Mucosa of stomach (tissue), 1 donor: ENCODE measurements at regions not wholly inside any gene's neighbourhood (a gene's known extent, or its start where the extent isn't known, plus 50 kb on each side); places are given as distances from the start of the nearest gene placed in this dataset.

ENCODE experiments used
- H3K27me3 ChIP-seq: one replicate; pipeline ENCODE4 v1.7.0; 2013; ENCODE audit warnings: mild to moderate bottlenecking, low read length; ENCODE audit not compliant: control insufficient read depth, insufficient read depth
- H3K36me3 ChIP-seq: one replicate; pipeline ENCODE4 v1.7.0; 2013; ENCODE audit warnings: low read length; ENCODE audit not compliant: control insufficient read depth, insufficient read depth
- H3K4me1 ChIP-seq: one replicate; pipeline ENCODE4 v1.7.0; 2013; ENCODE audit warnings: mild to moderate bottlenecking, low read length; ENCODE audit not compliant: control insufficient read depth, insufficient read depth
- H3K4me3 ChIP-seq: one replicate; pipeline ENCODE4 v1.7.0; 2013; ENCODE audit warnings: low read length
- H3K9ac ChIP-seq: one replicate; pipeline ENCODE4 v1.7.0; 2013; ENCODE audit warnings: mild to moderate bottlenecking, low read length, moderate library complexity
- H3K9me3 ChIP-seq: one replicate; pipeline ENCODE4 v1.7.0; 2013; ENCODE audit warnings: mild to moderate bottlenecking, low read length, moderate library complexity; ENCODE audit not compliant: control insufficient read depth
- donor health status: Pancreatic carcinoma.

DNA sequence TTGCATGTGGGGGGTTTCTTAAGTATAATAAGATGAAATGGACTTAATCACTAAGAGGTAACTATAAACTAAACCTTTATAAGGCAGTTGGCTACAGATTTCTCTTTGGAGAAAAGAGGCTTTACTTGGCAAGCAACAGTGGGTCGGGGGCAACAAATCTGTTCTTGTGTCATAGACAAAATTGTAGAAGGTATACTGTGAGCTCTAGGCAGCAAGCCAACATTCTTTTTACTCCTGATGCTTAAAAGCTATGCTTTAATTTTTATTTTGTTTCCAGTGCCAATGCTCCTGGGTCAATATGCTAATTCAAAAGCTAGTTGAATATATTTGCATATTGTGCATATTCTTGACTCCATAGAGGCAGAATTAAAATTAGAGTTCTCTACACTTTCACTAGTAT is 495.4 kb downstream of the BTBD3 start:
- Histone ChIP-seq H3K4me1 (no peaks in the 10 kb centered on the region), H3K9me3 (no peaks in the 10 kb centered on the region), H3K36me3 (no peaks in the 10 kb centered on the region), H3K4me3 (no peak overlapping the region), H3K9ac (no peak overlapping the region), H3K27me3 (no peaks in the 10 kb centered on the region)

DNA sequence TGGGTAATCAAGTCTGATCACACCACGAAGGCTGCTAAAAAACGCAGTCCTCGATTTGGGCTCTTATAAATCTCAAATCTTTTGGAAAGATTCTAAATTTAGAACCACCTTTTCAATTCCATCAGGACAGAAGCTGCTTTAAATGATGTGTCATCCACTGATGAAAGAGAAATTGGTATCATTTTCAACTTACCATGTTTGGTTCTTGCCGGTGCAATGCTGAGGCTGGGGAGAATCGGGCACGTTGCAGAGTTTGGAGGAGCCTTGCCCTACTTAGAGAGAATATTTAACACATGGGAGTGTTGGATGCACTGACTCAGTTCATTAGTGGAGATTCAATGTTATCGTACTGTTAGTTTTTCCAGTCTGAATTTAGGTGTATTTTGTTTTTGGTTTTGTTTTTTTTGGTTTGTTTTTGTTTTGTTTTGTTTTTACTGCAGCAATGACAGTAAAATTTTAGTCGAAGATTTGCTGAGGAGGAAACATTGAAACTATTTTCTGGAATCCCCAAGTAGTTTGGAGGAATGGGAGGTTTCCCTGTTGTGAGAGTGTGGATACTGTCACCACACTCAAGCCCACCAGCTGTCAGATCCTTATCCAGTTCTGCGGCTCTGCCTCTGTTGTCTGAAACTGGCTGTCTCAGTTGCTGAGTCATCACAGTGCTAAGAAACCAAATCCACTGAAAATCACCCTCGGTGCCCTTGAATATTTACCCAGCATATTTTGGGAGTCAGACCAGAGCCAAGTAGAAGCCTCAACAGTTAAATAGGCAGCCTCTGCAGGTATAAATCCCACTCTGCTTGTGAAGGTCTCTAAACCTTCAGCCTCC is 497.0 kb downstream of the BTBD3 start:
- Histone ChIP-seq H3K36me3 (no peaks in the 10 kb centered on the region), H3K27me3 (no peaks in the 10 kb centered on the region), H3K9ac (no peak overlapping the region), H3K4me1 (no peaks in the 10 kb centered on the region), H3K9me3 (no peaks in the 10 kb centered on the region), H3K4me3 (no peak overlapping the region)

DNA sequence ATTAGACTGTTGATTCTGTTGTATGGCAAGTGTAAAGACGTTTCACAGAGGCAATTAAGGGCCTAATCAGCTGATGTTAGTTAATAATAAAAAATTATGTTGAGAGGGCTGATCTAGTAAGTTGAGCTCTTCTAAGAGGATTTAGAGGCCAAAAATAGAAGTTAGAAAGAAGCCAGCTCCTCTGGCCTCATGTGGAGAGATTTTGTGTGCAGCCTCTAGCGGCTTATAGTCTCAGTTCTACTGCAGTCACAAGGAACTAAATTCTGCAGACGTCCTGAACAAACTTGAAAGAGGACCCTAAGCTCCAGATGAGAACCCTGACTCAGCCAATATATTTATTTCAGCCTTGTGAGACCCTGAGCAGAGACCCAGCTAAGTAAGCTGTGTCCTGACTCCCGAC is 498.6 kb downstream of the BTBD3 start:
- Histone ChIP-seq H3K36me3 (no peaks in the 10 kb centered on the region), H3K9me3 (no peaks in the 10 kb centered on the region), H3K4me3 (no peak overlapping the region)

DNA sequence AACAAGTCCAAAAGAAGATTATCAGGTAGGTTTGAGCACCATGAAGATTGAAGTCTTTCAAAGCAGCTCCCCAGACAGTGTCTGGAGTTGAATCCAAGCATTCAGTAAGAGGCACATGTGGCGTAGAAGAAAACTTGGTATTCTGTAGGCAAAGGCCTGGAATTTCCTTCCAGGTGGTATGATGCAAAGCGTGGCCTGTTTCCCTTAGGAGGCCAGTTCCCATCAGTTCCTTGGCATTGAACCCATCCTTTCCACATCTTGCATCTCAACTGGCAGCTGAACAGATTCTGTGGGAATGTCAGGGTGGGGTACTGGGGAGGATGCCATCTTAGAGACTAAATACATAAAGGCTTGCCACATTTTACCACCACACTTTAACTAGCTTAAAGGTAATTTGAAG is 516.0 kb downstream of the BTBD3 start:
- Histone ChIP-seq H3K27me3 (no peaks in the 10 kb centered on the region), H3K4me1 (no peaks in the 10 kb centered on the region), H3K36me3 (no peaks in the 10 kb centered on the region), H3K9me3 (no peaks in the 10 kb centered on the region), H3K4me3 (no peak overlapping the region), H3K9ac (no peak overlapping the region)

More for the DNA sequence above, 498.6 kb downstream of the BTBD3 start:
- Histone ChIP-seq H3K9ac (no peak overlapping the region), H3K27me3 (no peaks in the 10 kb centered on the region), H3K4me1 (no peaks in the 10 kb centered on the region)

DNA sequence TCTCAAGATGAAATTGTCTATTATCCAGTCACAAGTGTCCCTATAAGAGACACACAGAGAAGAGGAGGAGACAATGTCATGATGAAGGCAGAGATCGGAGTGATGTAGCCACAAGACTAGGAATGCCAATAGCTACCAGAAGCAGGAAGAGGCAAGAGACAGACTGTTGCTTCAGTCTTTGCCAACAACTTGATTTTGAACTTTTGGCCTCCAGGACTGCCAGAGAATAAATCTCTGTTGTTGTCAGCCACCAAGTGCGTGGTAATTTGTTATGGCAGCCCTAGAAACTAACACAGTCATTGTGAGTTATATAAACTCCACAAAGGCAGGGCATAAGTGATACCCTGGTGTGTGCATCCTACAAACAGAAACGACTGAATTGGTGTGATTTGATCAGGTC is 517.0 kb downstream of the BTBD3 start:
- Histone ChIP-seq H3K36me3 (no peaks in the 10 kb centered on the region), H3K9ac (no peak overlapping the region), H3K4me1 (no peaks in the 10 kb centered on the region), H3K9me3 (no peaks in the 10 kb centered on the region), H3K27me3 (no peaks in the 10 kb centered on the region), H3K4me3 (no peak overlapping the region)

DNA sequence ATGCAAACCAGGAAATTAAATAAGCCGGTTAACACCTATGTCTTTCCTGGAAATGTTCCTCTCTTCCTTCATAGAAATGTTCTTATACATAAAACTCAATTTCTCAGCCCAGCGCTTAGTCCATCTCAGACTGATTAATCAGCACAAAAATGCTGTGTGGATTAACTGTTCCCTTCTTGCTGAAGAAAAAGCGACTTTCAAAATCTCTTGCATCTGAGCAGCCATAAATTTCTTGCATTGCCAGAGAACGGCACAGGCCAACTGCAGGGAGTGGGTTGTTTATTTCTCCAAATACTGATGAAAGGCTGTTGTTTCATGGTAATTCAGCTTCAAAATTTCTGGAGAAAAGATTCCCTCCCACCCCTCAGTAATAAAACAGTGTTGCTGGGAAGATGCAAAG is 517.6 kb downstream of the BTBD3 start:
- no peaks in the 10 kb centered on the region for H3K4me1 ChIP-seq
- no peaks in the 10 kb centered on the region for H3K9me3 ChIP-seq
- H3K36me3 ChIP-seq, result no peaks in the 10 kb centered on the region
- no peaks in the 10 kb centered on the region for H3K27me3 ChIP-seq
- H3K4me3 ChIP-seq, result no peak overlapping the region
- no peak overlapping the region for H3K9ac ChIP-seq

DNA sequence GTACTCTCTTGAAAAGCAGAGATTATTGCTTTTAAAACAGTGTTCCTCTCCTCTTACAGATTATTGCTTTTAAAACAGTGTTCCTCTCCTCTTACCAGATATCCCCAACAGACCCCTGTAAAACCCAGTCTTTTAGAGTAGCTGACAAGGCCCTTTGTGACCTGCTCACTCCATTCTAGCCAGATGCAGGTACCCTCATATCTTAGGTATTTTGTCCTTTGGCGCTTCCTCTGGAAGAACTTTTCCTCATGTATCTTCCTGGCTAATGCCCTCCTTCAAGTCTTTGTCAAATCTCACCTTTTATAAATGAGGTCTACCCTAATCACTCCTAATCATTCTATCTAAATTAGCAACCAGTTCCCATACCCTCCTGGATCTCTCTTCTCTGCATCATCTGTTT is 536.0 kb downstream of the BTBD3 start:
- H3K36me3 ChIP-seq, result no peaks in the 10 kb centered on the region
- no peak overlapping the region for H3K4me3 ChIP-seq
- no peaks in the 10 kb centered on the region for H3K27me3 ChIP-seq
- no peaks in the 10 kb centered on the region for H3K4me1 ChIP-seq
- no peak overlapping the region for H3K9ac ChIP-seq
- H3K9me3 ChIP-seq, result no peaks in the 10 kb centered on the region

DNA sequence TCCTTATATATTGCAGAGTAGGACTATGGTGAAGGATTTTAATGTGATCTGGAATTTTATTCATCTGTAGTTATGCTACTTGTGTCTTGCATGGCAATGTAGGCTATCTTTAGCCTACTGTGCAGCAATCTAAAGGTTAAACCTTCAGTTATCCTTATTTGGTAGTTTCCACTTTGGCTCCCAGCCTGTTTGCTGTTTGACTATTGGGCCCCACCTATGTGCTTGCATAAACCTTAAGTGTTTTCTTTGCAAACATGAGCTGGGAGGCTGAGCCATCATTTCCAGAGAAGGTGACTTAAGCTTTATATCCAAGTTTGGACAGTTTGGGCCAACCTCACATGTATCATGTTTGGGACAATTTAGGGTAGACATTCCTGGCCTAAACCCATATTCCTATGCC is 537.5 kb downstream of the BTBD3 start:
- H3K4me1 ChIP-seq, result no peaks in the 10 kb centered on the region
- H3K9ac ChIP-seq, result no peak overlapping the region
- no peaks in the 10 kb centered on the region for H3K9me3 ChIP-seq
- no peak overlapping the region for H3K4me3 ChIP-seq
- no peaks in the 10 kb centered on the region for H3K27me3 ChIP-seq
- no peaks in the 10 kb centered on the region for H3K36me3 ChIP-seq

DNA sequence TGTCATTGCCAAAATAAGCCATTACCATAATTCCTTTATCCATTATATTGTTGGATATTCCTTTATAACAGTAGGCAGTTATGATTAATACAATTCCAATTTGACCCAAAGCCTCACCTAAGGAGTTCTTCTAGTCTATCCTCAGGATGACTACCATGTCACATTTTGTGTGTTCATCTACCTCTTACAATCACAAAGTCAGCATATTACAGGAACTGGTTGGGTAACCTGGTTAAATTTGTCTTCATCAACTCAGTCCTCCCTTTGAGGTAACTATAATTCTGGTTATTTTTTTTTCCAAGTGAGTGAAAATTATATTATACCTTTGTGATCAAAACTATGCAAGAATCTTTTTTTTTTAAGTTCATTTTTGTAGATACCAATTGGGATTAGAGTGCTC is 540.5 kb downstream of the BTBD3 start:
- Histone ChIP-seq H3K27me3 (no peaks in the 10 kb centered on the region), H3K9me3 (no peaks in the 10 kb centered on the region), H3K4me1 (no peaks in the 10 kb centered on the region), H3K36me3 (no peaks in the 10 kb centered on the region), H3K9ac (no peak overlapping the region), H3K4me3 (no peak overlapping the region)

DNA sequence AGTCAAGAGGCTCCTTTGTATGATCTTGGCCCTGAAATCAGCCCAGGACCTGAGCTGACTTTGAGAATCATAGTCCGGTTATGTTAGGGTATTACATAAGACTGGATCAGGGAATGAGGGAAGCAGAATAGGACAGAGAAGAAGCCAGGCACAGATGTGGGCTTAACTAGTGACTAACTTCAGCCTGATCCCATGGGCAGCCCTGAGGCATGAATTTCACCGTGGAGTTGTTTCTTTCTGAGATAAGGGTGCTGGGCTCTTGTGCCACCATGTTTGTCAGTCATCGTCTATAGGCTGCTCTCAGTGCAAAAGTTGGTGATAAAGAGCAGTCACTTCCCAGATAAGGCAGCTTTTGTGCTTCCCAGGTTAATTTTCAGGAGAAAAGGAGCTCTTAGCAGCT is 544.7 kb upstream of the SPTLC3 start:
- H3K4me1 ChIP-seq, result no peaks in the 10 kb centered on the region
- H3K4me3 ChIP-seq, result no peak overlapping the region
- H3K27me3 ChIP-seq, result no peaks in the 10 kb centered on the region
- H3K36me3 ChIP-seq, result no peaks in the 10 kb centered on the region
- H3K9me3 ChIP-seq, result no peaks in the 10 kb centered on the region
- no peak overlapping the region for H3K9ac ChIP-seq

DNA sequence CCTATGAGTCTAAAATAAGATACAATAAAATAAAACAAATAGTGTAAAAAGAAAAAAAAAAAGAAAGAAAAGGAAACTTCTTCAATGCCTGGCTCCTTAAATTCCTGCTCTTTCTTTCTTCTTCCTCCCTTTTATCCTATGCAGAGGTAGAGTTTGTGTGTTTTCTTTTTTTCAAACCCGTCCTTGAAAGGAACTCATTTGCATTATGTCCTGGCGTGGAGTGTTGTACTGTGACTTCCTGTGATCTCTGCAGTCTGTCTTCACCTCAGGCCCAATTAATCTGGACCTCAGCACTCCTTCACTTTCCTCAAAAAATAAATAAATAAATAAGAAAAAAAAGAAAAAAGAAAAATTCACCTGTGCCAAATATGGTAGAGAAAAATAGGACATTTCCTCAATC is 541.9 kb upstream of the SPTLC3 start:
- H3K4me1 ChIP-seq, result no peaks in the 10 kb centered on the region
- H3K36me3 ChIP-seq, result no peaks in the 10 kb centered on the region
- no peak overlapping the region for H3K9ac ChIP-seq
- no peaks in the 10 kb centered on the region for H3K27me3 ChIP-seq
- H3K9me3 ChIP-seq, result no peaks in the 10 kb centered on the region
- no peak overlapping the region for H3K4me3 ChIP-seq

DNA sequence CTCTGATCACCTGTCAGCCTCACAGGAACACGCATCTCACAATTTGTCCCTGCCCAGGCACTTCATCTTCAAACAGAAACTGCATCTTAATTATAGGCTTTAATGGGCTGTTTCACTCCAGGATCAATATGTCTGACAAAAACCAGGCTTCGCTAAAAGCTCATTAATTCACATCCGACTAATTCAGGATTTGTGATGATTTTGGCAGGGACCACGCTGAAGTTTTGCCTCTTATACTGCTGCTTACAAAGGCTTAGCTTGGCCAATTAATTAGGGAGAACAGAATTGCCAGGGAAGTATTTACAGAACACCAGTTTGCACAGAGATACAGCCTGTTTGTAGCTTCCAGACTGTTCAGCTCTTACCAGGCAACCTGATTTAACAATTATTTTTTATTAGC is 541.0 kb upstream of the SPTLC3 start:
- Histone ChIP-seq H3K27me3 (no peaks in the 10 kb centered on the region), H3K4me3 (no peak overlapping the region), H3K9me3 (no peaks in the 10 kb centered on the region), H3K9ac (no peak overlapping the region), H3K4me1 (no peaks in the 10 kb centered on the region), H3K36me3 (no peaks in the 10 kb centered on the region)

DNA sequence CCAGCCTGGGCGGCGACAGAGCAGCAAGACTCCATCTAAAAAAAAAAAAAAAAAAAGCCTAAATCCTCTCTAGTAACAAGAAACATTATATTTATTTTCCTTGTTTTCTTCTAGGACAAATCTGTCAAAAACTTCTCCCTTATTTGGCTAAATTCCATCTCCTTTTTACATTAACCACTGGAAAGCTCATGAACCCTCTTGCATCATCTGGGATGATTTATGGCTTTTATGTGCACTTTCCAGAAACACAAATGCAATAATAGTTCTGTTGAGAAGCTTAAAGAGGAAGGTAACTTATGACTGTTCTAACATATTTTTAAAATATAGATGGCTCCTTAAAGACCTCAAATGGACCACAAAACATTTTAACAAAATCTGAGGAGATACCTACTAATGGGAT is 526.1 kb upstream of the SPTLC3 start:
- no peak overlapping the region for H3K9ac ChIP-seq
- H3K4me3 ChIP-seq, result no peak overlapping the region
- no peaks in the 10 kb centered on the region for H3K9me3 ChIP-seq
- H3K27me3 ChIP-seq, result no peaks in the 10 kb centered on the region
- H3K36me3 ChIP-seq, result no peaks in the 10 kb centered on the region
- no peaks in the 10 kb centered on the region for H3K4me1 ChIP-seq
